OCI-LY3 (cell line): ENCODE measurements at regions not wholly inside any gene's neighbourhood (a gene's known extent, or its start where the extent isn't known, plus 50 kb on each side); places are given as distances from the start of the nearest gene placed in this dataset.

Source experiments
- H2AFZ ChIP-seq: fragments of 200-600, 300-600 bp; shearing (Covaris generic); 2 replicates; pipeline ENCODE4 v1.6.0; 2014; ENCODE audit warnings: antibody characterized with exemption, low read depth, low read length
- H3K27ac ChIP-seq: fragments of 200-600, 300-600 bp; sonication (generic); 2 replicates; pipeline ENCODE4 v1.5.1; 2014; ENCODE audit warnings: mild to moderate bottlenecking, low read length, moderate library complexity, mixed read lengths
- H3K27me3 ChIP-seq: fragments of 200-600, 300-600 bp; sonication (generic); 2 replicates; pipeline ENCODE4 v1.6.1; 2014; ENCODE audit warnings: low read depth, low read length, mixed read lengths
- H3K36me3 ChIP-seq: fragments of 200-600, 300-600 bp; sonication (generic); replicated peaks from 2 replicates; pipeline ENCODE3; 2014; ENCODE audit warnings: low read depth, low read length, mixed read lengths
- H3K4me1 ChIP-seq: fragments of 300-600, 200-600 bp; sonication (generic); 2 replicates; pipeline ENCODE4 v1.6.1; 2014; ENCODE audit warnings: low read length, mixed read lengths
- H3K4me2 ChIP-seq: fragments of 200-600, 300-600 bp; sonication (generic); 2 replicates; pipeline ENCODE4 v1.6.1; 2014; ENCODE audit warnings: low read length, mixed read lengths
- H3K4me3 ChIP-seq: fragments of 300-600, 200-600 bp; sonication (generic); 2 replicates; pipeline ENCODE4 v1.5.1; 2014; ENCODE audit warnings: antibody characterized with exemption, mild to moderate bottlenecking, low read length, moderate library complexity
- H3K79me2 ChIP-seq: fragments of 300-600, 200-600 bp; shearing (Covaris generic); 2 replicates; pipeline ENCODE4 v1.6.1; 2014; ENCODE audit warnings: mild to moderate bottlenecking, low read length, mixed read lengths
- H3K9ac ChIP-seq: fragments of 300-600, 200-600 bp; shearing (Covaris generic); 2 replicates; pipeline ENCODE4 v1.6.0; 2014; ENCODE audit warnings: mild to moderate bottlenecking, low read length, moderate library complexity
- H3K9me3 ChIP-seq: fragments of 200-600, 300-600 bp; shearing (Covaris generic); 2 replicates; pipeline ENCODE4 v1.6.1; 2014; ENCODE audit warnings: low read length, mixed read lengths; ENCODE audit not compliant: insufficient read depth
- H4K20me1 ChIP-seq: fragments of 200-600, 300-600 bp; sonication (generic); 2 replicates; pipeline ENCODE4 v1.6.1; 2016; ENCODE audit warnings: low read length, mixed read lengths; ENCODE audit not compliant: insufficient read depth
- CTCF ChIP-seq: fragments of 200-600, 300-600 bp; sonication (generic); IDR thresholded peaks from 2 replicates; pipeline ENCODE4 v1.5.1; 2014; ENCODE audit warnings: antibody characterized with exemption, low read length, low read depth
- EZH2phosphoT487 ChIP-seq: fragments of 200-600 bp; shearing (Covaris generic); IDR thresholded peaks from 2 replicates; pipeline ENCODE4 v1.6.1; 2018; ENCODE audit warnings: antibody characterized with exemption, mixed run types, low read depth

GRCh38 chr5:96235008-96235910, 197.8 kb downstream of the PCSK1 start:
- Histone ChIP-seq H3K9ac (no peak overlapping the region), H3K4me2 (no peak overlapping the region), H2AFZ (no peak overlapping the region), H3K79me2 (no peaks in the 10 kb centered on the region), H3K27ac (no peak overlapping the region), H3K4me1 (no peaks in the 10 kb centered on the region), H3K4me3 (no peak overlapping the region), H3K27me3 (no peaks in the 10 kb centered on the region), H4K20me1 (no peaks in the 10 kb centered on the region), H3K9me3 (no peaks in the 10 kb centered on the region), H3K36me3 (no peaks in the 10 kb centered on the region)
- TF ChIP-seq EZH2phosphoT487 (no peak), CTCF (no peak)

GRCh38 chr5:96232602-96233001, 200.4 kb downstream of the PCSK1 start:
- H3K4me3 ChIP-seq: no peak overlapping the region

DNA sequence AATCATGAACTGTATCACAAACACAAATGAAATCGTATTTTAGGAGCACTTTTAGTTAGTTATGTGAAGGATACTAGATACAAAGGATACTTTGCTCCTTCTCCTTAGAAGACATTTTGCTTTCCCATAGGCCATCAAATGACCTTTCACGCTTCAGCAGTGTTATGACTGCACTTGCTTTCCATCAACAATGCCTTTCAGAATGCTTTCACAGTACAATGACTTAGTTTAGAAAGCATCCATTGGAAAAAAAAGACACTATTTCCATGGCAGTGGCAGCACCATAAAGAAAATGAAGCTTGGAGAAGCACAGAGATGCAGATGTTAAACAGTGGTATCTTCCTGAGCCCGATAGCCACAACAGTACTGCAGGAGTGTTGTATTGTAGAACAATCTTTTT, 203.9 kb downstream of the PCSK1 start:
- Histone ChIP-seq H3K4me3 (no peak overlapping the region), H3K36me3 (no peaks in the 10 kb centered on the region), H3K27ac (no peak overlapping the region), H3K27me3 (no peaks in the 10 kb centered on the region), H4K20me1 (no peaks in the 10 kb centered on the region), H3K4me2 (no peak overlapping the region), H3K79me2 (no peaks in the 10 kb centered on the region), H3K9ac (no peak overlapping the region), H2AFZ (no peak overlapping the region), H3K4me1 (peaks cover 5% of the 10 kb centered on the region), H3K9me3 (no peaks in the 10 kb centered on the region)
- no peak for TF ChIP-seq EZH2phosphoT487
- TF ChIP-seq CTCF: no peak

More at GRCh38 chr5:96232602-96233001, 200.4 kb downstream of the PCSK1 start:
- no peak overlapping the region for H3K27ac ChIP-seq
- H2AFZ ChIP-seq: no peak overlapping the region
- no peaks in the 10 kb centered on the region for H3K9me3 ChIP-seq
- H4K20me1 ChIP-seq: no peaks in the 10 kb centered on the region
- H3K36me3 ChIP-seq: no peaks in the 10 kb centered on the region
- peaks cover 5% of the 10 kb centered on the region for H3K4me1 ChIP-seq
- TF ChIP-seq EZH2phosphoT487 (no peak), CTCF (no peak)
- H3K9ac ChIP-seq: no peak overlapping the region
- no peaks in the 10 kb centered on the region for H3K79me2 ChIP-seq
- H3K4me2 ChIP-seq: no peak overlapping the region
- H3K27me3 ChIP-seq: no peaks in the 10 kb centered on the region

GRCh38 chr5:96228408-96228807, 204.6 kb downstream of the PCSK1 start:
- no peaks in the 10 kb centered on the region for H3K27me3 ChIP-seq
- H3K9me3 ChIP-seq: no peaks in the 10 kb centered on the region
- no peak overlapping the region for H3K4me3 ChIP-seq
- H3K4me2 ChIP-seq: no peak overlapping the region
- H4K20me1 ChIP-seq: no peaks in the 10 kb centered on the region
- H3K4me1 ChIP-seq: peaks cover 5% of the 10 kb centered on the region
- H3K79me2 ChIP-seq: no peaks in the 10 kb centered on the region
- no peak overlapping the region for H3K9ac ChIP-seq
- H3K36me3 ChIP-seq: no peaks in the 10 kb centered on the region
- no peak for TF ChIP-seq EZH2phosphoT487
- no peak for TF ChIP-seq CTCF
- H3K27ac ChIP-seq: no peak overlapping the region
- no peak overlapping the region for H2AFZ ChIP-seq
